CD14-positive monocyte (primary cell): ENCODE measurements at regions not wholly inside any gene's neighbourhood (a gene's known extent, or its start where the extent isn't known, plus 50 kb on each side); places are given as distances from the start of the nearest gene placed in this dataset.

ENCODE experiments used
- DNase-seq, 3 donors: peaks; one replicate each; pipeline ENCODE4 v3.0.0-alpha.2; 2011 to 2022
- H2AFZ ChIP-seq: 2 replicates; pipeline ENCODE4 v1.6.0; 2012; ENCODE audit warnings: mild to moderate bottlenecking, low read depth, low read length, inconsistent platforms; ENCODE audit not compliant: insufficient read depth, poor library complexity, severe bottlenecking
- H3K27ac ChIP-seq, 2 donors: 1 replicate in 1 of 2; 2 replicates in 1 of 2; pipeline ENCODE4 v1.5.1; 2012 to 2013; ENCODE audit warnings: low read length in 2 of 2, control low read depth in 1 of 2, inconsistent platforms in 1 of 2, low read depth in 1 of 2, mild to moderate bottlenecking in 1 of 2
- H3K27me3 ChIP-seq, 2 donors: one replicate each; pipeline versions ENCODE4 v1.6.0 to v1.6.1; 2011 to 2013; ENCODE audit warnings: low read length in 2 of 2; ENCODE audit not compliant: control insufficient read depth in 2 of 2, insufficient read depth in 2 of 2
- H3K36me3 ChIP-seq, 2 donors: replicated peaks in 1 of 2; 1 replicate in 1 of 2; 2 replicates in 1 of 2; pipeline versions ENCODE4 v1.5.1 to v1.6.1; 2012 to 2013; ENCODE audit warnings: low read length in 2 of 2, control low read depth in 1 of 2, inconsistent platforms in 1 of 2, mild to moderate bottlenecking in 1 of 2; ENCODE audit not compliant: insufficient read depth in 2 of 2, control insufficient read depth in 1 of 2
- H3K4me1 ChIP-seq, 2 donors: 1 replicate in 1 of 2; 2 replicates in 1 of 2; pipeline versions ENCODE4 v1.5.1 to v1.6.1; 2012 to 2013; ENCODE audit warnings: low read length in 2 of 2, control low read depth in 1 of 2, inconsistent platforms in 1 of 2, mild to moderate bottlenecking in 1 of 2, moderate library complexity in 1 of 2; ENCODE audit not compliant: insufficient read depth in 2 of 2, control insufficient read depth in 1 of 2
- H3K4me2 ChIP-seq: replicated peaks from 2 replicates; pipeline ENCODE3; 2012; ENCODE audit warnings: low read length, moderate library complexity, mild to moderate bottlenecking; ENCODE audit not compliant: poor library complexity, severe bottlenecking; ENCODE audit errors: extremely low read depth
- H3K4me3 ChIP-seq, 3 experiments: fragments of 200-600 bp in 1 of 3; sonication (generic) in 1 of 3; replicated peaks in 1 of 3; 1 replicate in 2 of 3; 2 replicates in 1 of 3; pipeline ENCODE4 v1.5.1; 2011 to 2013; ENCODE audit warnings: low read length in 3 of 3, mild to moderate bottlenecking in 3 of 3, control low read depth in 2 of 3, low read depth in 2 of 3, inconsistent platforms in 1 of 3, moderate library complexity in 1 of 3
- H3K79me2 ChIP-seq: 2 replicates; pipeline ENCODE4 v1.6.0; 2012; ENCODE audit warnings: mild to moderate bottlenecking, control low read depth, inconsistent platforms, low read length, moderate library complexity; ENCODE audit not compliant: insufficient read depth
- H3K9ac ChIP-seq: 2 replicates; pipeline ENCODE4 v1.6.0; 2017; ENCODE audit warnings: low read length, mild to moderate bottlenecking; ENCODE audit not compliant: insufficient read depth, poor library complexity, severe bottlenecking
- H3K9me3 ChIP-seq, 2 donors: replicated peaks in 1 of 2; 1 replicate in 1 of 2; 2 replicates in 1 of 2; pipeline versions ENCODE4 v1.5.1 to v1.6.1; 2012 to 2013; ENCODE audit warnings: low read length in 2 of 2, control low read depth in 1 of 2; ENCODE audit not compliant: control insufficient read depth in 1 of 2, insufficient read depth in 1 of 2
- H4K20me1 ChIP-seq: 2 replicates; pipeline ENCODE4 v1.6.0; 2012; ENCODE audit warnings: mild to moderate bottlenecking, low read length, control low read depth, moderate library complexity; ENCODE audit not compliant: insufficient read depth
- H3K27ac Mint-ChIP-seq, 7 donors: one replicate each; pipeline ENCODE4 v1.8.0; 2020; ENCODE audit warnings: mild to moderate bottlenecking in 7 of 7, mixed read lengths in 7 of 7, moderate library complexity in 6 of 7, inconsistent platforms in 2 of 7
- H3K27me3 Mint-ChIP-seq, 3 donors: one replicate each; pipeline ENCODE4 v1.8.0; 2021 to 2022; ENCODE audit warnings: low read depth in 3 of 3, mild to moderate bottlenecking in 3 of 3, mixed read lengths in 3 of 3, moderate library complexity in 3 of 3, inconsistent platforms in 1 of 3
- H3K36me3 Mint-ChIP-seq, 2 donors: one replicate each; pipeline ENCODE4 v1.8.0; 2020; ENCODE audit warnings: mixed read lengths in 2 of 2, inconsistent platforms in 1 of 2, mild to moderate bottlenecking in 1 of 2
- H3K4me1 Mint-ChIP-seq: one replicate; pipeline ENCODE4 v1.8.0; 2020; ENCODE audit warnings: mild to moderate bottlenecking, mixed read lengths
- H3K4me3 Mint-ChIP-seq, 2 donors: one replicate each; pipeline ENCODE4 v1.8.0; 2020; ENCODE audit warnings: mild to moderate bottlenecking in 2 of 2, mixed read lengths in 2 of 2, moderate library complexity in 1 of 2
- H3K9me3 Mint-ChIP-seq, 7 donors: one replicate each; pipeline ENCODE4 v1.8.0; 2020 to 2022; ENCODE audit warnings: mixed read lengths in 7 of 7, mild to moderate bottlenecking in 6 of 7, moderate library complexity in 6 of 7, inconsistent platforms in 2 of 7
- WGBS: methylation state at CpG from one replicate; pipeline ENCODE4 v1.1.5; 2013; ENCODE audit warnings: missing lambda C conversion rate; ENCODE audit not compliant: insufficient coverage; 5-methylcytosine and 5-hydroxymethylcytosine counted together
- intact Hi-C, 2 donors: fragments of 100-400 bp; cut with micrococcal nuclease; formaldehyde crosslinking; loops; one replicate each; pipeline versions ENCODE4 v1.15.0 to v1.15.1; 2023
- TF ChIP-seq, protein P1 (sequence below): fragments of 200-600 bp; IDR thresholded peaks from one replicate; pipeline ENCODE4 v1.8.0; 2022; ENCODE audit warnings: antibody characterized with exemption, mild to moderate bottlenecking

GRCh38 chr9:109923806-109924205 lies 143.8 kb downstream of the PALM2AKAP2 start:
- H3K27ac Mint-ChIP-seq = no peak overlapping the region
- TF ChIP-seq, protein P1, sequence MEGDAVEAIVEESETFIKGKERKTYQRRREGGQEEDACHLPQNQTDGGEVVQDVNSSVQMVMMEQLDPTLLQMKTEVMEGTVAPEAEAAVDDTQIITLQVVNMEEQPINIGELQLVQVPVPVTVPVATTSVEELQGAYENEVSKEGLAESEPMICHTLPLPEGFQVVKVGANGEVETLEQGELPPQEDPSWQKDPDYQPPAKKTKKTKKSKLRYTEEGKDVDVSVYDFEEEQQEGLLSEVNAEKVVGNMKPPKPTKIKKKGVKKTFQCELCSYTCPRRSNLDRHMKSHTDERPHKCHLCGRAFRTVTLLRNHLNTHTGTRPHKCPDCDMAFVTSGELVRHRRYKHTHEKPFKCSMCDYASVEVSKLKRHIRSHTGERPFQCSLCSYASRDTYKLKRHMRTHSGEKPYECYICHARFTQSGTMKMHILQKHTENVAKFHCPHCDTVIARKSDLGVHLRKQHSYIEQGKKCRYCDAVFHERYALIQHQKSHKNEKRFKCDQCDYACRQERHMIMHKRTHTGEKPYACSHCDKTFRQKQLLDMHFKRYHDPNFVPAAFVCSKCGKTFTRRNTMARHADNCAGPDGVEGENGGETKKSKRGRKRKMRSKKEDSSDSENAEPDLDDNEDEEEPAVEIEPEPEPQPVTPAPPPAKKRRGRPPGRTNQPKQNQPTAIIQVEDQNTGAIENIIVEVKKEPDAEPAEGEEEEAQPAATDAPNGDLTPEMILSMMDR = no peak
- H3K4me3 Mint-ChIP-seq = no peak overlapping the region
- Histone ChIP-seq H3K9me3 (no peaks in the 10 kb centered on the region), H3K4me2 (no peak overlapping the region), H3K27ac (no peak overlapping the region), H4K20me1 (no peaks in the 10 kb centered on the region), H3K27me3 (no peaks in the 10 kb centered on the region), H3K36me3 (no peaks in the 10 kb centered on the region), H3K4me3 (no peak overlapping the region), H3K79me2 (no peaks in the 10 kb centered on the region), H3K4me1 (peaks cover 4 to 7% of the 10 kb centered on the region in 2 donors), H2AFZ (no peak overlapping the region), H3K9ac (no peak overlapping the region)
- intact Hi-C loops = no loop called here
- WGBS = 82% methylated on average over 2 of the region's 3 CpGs
- no peaks in the 10 kb centered on the region for H3K9me3 Mint-ChIP-seq
- H3K27me3 Mint-ChIP-seq = peaks cover 0 to 2% (median 0%) of the 10 kb centered on the region in 3 donors
- H3K4me1 Mint-ChIP-seq = peaks cover 10% of the 10 kb centered on the region
- DNase-seq = no peak
- no peaks in the 10 kb centered on the region for H3K36me3 Mint-ChIP-seq

DNA sequence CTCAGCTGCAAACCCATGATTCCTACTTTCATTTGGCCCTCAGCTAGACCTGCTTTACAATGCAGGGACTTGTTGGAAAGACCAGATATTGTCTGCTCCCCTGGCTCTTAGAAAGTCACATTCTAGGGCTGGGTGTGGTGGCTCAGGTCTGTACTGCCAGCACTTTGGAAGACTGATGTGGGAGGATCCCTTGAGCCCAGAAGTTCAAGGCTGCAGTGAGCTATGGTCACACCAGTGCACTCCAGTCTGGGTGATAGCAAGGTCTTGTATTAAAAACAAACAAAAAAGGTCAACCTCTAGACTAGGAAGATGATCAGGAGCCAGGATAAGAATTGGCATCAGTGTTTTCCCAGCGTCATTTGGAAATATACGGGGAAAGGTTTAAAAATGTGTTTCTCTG lies 145.8 kb downstream of the PALM2AKAP2 start:
- Mint-ChIP-seq H3K4me3 (no peak overlapping the region), H3K27me3 (peaks cover 0 to 5% (median 4%) of the 10 kb centered on the region in 3 donors), H3K9me3 (peaks cover 0 to 3% (median 0%) of the 10 kb centered on the region in 7 donors), H3K36me3 (no peaks in the 10 kb centered on the region), H3K27ac (no peak overlapping the region), H3K4me1 (peaks cover 9% of the 10 kb centered on the region)
- Histone ChIP-seq H3K79me2 (no peaks in the 10 kb centered on the region), H3K27me3 (no peaks in the 10 kb centered on the region), H3K9me3 (no peaks in the 10 kb centered on the region), H3K27ac (no peak overlapping the region), H3K4me3 (no peak overlapping the region), H3K4me2 (no peak overlapping the region), H4K20me1 (no peaks in the 10 kb centered on the region), H3K9ac (no peak overlapping the region), H3K36me3 (no peaks in the 10 kb centered on the region), H3K4me1 (peaks cover 4 to 7% of the 10 kb centered on the region in 2 donors), H2AFZ (no peak overlapping the region)
- intact Hi-C loops = no loop called here
- no CpG with 5 or more reads among the region's 2 CpGs for WGBS
- DNase-seq = no peak
- TF ChIP-seq, protein P1 = no peak
